HTR-8/SVneo (cell line): ENCODE measurements at regions not wholly inside any gene's neighbourhood (a gene's known extent, or its start where the extent isn't known, plus 50 kb on each side); places are given as distances from the start of the nearest gene placed in this dataset.

Experiments used
- DNase-seq: peaks from one replicate; pipeline ENCODE4 v3.0.0; 2011; ENCODE audit warnings: low spot score, mixed read lengths; ENCODE audit not compliant: insufficient read length
- FAIRE-seq: peaks from 2 replicates; lab custom pipeline; 2011; peaks lifted over from hg19 to GRCh38; lab: Jason Lieb, UNC

DNA sequence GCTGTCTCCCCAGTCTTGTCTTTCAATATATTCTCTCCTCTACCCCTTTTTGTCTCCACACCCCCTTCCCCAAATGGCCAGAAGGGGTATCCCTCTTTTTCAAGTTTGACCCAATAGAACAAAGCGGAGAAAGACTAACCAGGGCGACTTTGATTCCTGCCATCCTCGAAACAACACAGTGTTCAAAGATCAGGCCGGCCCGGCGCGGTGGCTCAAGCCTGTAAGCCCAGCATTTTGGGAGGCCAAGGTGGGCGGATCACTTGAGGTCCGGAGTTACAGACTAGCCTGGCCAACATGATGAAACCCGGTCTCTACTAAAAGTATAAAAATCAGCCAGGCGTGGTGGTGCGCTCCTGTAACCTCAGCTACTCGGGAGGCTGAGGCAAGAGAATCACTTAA lies 77.0 kb upstream of the IFNAR2 start:
- no peak for DNase-seq
- FAIRE-seq, result no peak

DNA sequence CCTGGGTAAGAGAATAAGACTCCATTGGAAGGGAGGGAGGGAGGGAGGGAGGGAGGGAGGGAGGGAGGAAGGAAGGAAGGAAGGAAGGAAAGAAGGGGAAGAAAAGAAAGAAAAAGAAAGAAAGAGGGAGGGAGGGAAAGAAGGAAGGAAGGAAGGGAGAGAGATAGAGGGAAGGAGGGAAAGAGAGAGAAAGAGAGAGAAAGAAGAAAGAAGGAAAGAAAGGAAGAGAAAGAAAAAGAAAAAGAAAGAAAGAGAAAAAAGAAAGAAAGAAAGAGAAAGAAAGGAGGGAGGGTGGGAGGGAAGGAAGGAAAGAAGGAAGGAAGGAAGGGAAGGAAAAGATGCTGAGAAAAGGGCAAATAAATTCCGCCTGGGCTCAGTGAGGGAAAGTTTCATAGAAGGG lies 74.7 kb upstream of the IFNAR2 start:
- DNase-seq (no peak), FAIRE-seq (no peak)

DNA sequence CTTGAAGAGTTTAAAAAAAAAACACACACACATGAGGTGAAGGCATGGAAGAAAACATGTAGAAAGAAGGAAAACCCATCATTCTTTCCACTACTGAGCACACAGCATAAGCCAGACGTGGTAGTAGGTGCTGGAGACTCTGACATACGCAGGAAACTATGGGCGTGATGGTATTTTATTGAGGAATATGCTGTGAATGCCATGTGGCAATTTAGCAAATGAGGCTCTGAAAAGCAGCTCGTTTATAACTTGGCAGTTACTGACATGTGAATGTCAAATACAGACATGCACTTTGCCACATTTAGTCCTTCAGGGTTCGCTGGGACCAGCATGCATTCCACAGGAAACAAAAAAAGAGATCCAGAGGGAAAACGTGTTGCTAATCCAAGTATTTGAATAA lies 74.3 kb upstream of the IFNAR2 start:
- DNase-seq, result no peak
- FAIRE-seq, result no peak

DNA sequence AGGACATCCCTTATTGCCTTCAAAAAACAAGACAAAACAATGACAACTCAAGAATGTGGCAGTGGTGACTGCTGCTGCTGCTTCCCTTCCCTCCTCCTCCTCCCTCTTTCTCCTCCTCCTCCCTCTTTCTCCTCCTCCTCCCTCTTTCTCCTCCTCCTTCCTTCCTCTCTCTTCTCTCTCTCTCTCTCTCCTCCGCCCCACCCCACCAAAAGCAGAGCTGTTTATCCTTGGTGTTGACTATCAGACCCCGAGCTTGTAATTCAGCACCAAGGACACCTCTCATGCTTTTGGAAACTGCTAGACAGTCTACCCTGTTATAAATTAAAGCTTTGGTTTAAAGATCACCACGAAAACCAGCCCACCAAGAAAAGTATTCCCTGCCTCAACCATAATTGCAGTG lies 72.4 kb upstream of the IFNAR2 start:
- DNase-seq, result no peak

DNA sequence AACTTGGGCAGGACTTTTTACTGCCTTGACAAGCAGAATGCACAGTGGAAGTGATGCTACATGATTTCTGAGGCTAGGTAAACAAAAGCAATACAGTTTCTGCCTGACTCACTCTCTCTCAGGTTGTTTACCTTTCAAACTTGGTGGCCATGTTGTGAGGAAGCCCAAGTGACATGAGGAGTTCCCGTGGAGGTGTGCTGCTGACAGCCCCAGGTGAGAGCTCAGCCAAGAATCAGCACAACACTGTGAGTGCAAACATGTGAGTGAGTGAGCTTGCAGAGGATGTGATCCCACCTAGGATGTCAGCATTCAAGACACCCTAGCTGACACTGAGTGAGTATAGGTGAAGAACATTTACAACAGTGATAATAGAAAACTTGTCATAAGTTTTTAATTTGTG lies 71.1 kb upstream of the IFNAR2 start:
- FAIRE-seq, result no peak

More for the DNA sequence above, 72.4 kb upstream of the IFNAR2 start:
- no peak for FAIRE-seq

DNA sequence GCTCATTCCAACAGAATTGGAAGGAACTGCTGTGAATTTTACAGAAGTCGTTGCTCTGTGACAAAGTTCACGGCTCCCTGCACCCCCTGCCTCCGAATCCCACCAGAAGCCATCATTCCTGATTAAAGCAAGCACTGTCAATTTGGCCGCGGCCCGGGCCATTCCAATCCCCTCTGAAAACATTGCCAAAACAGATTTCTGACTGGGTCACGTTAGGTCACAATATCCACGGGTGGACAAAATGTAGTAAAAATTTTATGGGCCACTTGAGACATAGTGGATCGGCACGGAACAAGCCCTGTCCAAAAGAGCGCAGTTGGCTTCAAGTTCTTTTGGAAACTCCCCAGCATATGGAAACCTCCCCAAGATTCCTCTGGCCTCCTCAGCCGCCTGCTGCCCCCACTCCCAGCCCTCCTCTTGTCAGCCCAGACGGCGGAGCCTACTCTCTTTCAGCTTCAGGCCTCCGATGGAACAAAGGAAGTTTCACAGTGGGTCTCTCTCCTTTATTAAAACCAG lies 67.2 kb upstream of the IFNAR2 start:
- DNase-seq (no peak), FAIRE-seq (no peak)

More for the DNA sequence above, 71.1 kb upstream of the IFNAR2 start:
- no peak for DNase-seq

DNA sequence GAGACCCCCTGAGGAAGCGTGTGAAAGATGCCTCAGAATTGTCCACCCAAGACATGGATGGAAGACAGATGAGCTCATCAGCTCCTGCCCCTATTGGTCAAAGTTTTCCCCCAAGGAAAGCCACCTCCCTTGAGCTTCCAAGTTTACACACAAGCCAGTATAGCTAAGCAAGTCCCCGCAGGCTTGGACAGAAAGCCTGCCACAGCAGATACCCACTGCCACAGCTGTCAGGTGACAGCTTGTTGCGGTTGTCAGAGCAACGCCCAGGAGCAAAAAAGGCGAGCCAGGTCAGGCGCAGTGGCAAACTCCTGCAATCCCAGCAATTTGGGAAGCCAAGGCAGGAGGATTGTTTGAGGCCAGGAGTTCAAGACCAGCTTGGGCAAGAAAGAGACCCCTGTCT lies 60.9 kb upstream of the IFNAR2 start:
- DNase-seq (no peak), FAIRE-seq (no peak)

DNA sequence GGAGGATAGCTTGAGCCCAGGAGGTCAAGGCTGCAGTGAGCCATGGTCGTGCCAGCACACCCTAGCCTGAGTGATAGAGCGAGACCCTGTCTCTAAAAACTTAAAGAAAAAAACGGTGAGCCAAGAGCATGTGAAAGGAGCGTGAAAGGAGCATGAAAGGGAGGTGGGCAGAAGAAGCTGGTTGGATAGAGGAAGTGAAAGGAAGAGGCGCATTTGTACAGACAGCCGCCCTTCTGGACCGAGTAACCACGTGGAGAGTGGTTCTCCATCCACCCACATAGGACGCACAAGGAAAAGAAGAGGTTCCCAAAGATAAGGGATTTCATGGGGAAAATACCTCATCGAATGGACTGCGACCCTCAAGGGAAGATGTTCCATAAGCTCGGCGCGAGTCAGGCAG lies 60.4 kb upstream of the IFNAR2 start:
- FAIRE-seq (no peak), DNase-seq (no peak)

DNA sequence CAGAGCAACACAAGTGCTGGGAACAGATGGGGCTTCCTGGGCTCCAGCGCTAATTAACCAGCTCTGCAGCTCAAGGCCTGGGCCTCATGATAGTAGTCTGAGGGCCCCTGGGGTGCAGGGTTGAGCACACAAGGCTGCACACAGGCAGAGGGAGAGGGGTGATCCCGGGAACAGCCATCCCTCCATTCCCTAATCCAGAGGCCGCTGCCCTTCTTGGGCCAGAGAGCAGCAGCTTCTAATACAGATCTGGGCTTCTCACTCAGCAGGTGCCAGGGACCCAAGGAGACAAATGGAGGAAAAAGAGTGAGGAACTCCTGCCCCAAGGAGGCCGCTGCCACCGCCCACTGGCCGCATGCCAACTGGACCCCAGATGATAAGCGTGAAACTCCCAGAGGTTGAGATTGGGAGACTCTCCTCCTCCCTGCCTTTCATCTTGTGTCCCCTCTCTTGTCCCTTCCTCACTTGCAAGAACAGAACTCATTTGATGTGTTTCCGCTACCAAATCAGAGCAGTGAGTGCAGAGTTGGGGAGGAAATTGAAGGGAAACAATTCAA lies 58.0 kb upstream of the IFNAR2 start:
- DNase-seq, result no peak
- no peak for FAIRE-seq

DNA sequence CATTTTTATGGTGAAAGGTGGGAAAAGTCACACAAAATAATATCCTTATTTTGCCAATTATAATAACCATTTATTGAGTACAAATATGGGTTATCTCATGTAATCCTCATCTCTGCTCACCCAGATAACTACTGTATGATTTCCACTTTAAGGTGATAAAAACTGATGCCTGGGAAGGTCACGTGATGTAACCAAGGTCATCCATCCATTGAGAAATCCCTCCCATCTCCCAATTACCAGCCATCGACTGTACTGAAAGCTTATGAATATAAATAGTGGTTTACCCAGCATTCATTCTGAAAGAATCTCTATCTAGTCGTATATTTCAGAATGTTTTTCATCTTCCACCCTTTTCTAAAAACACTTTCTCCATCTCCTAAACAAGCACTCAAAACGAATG lies 55.0 kb upstream of the IFNAR2 start:
- no peak for FAIRE-seq
- DNase-seq, result no peak
